SK-N-SH (cell line): ENCODE measurements at regions not wholly inside any gene's neighbourhood (a gene's known extent, or its start where the extent isn't known, plus 50 kb on each side); places are given as distances from the start of the nearest gene placed in this dataset.

Source experiments
- CTCF ChIA-PET: fragments of 300-600, 350-600 bp; formaldehyde crosslinking; extraction: SDS; loops from one replicate; lab custom pipeline; 2021; lab: Yijun Ruan, JAX
- POLR2A ChIA-PET: fragments of 350-600 bp; sonication (Branson Sonifier 250); formaldehyde crosslinking; extraction: SDS; loops from one replicate; lab custom pipeline; 2020; ENCODE audit warnings: antibody characterized with exemption, inconsistent platforms; lab: Yijun Ruan, JAX
- DNase-seq: peaks from one replicate; pipeline ENCODE4 v3.0.0; 2012
- H2AFZ ChIP-seq: fragments of 200-600 bp; sonication (generic); 2 replicates; pipeline ENCODE4 v1.8.1; 2016; ENCODE audit warnings: antibody characterized with exemption, mild to moderate bottlenecking, low read depth
- H3F3A ChIP-seq: fragments of 200-600 bp; sonication (generic); replicated peaks from 2 replicates; pipeline ENCODE3; 2016; ENCODE audit warnings: antibody characterized with exemption, mild to moderate bottlenecking; ENCODE audit not compliant: insufficient read depth
- H3K27ac ChIP-seq, 2 experiments: fragments of 200-500 bp in 1 of 2; fragments of 200-600 bp in 1 of 2; sonication (Bioruptor generic) in 1 of 2; sonication (generic), shearing (Covaris generic) in 1 of 2; 2 replicates each; pipeline versions ENCODE4 v1.5.1 to v1.6.1; 2014 to 2016; ENCODE audit warnings: low read depth in 2 of 2, inconsistent platforms in 1 of 2, low read length in 1 of 2, mild to moderate bottlenecking in 1 of 2, mixed read lengths in 1 of 2
- H3K27me3 ChIP-seq: fragments of 200-600 bp; sonication (generic), shearing (Covaris generic); 2 replicates; pipeline ENCODE4 v1.6.1; 2016; ENCODE audit warnings: mixed run types; ENCODE audit not compliant: insufficient read depth
- H3K36me3 ChIP-seq, 2 experiments: fragments of 200-500 bp in 1 of 2; fragments of 200-600 bp in 1 of 2; sonication (Bioruptor generic) in 1 of 2; sonication (generic) in 1 of 2; replicated peaks in 1 of 2; 2 replicates each; pipeline versions ENCODE3 to v1.5.1; 2014 to 2016; ENCODE audit warnings: low read length in 1 of 2, mild to moderate bottlenecking in 1 of 2; ENCODE audit not compliant: insufficient read depth in 2 of 2, control insufficient read depth in 1 of 2
- H3K4me1 ChIP-seq, 2 experiments: fragments of 200-500 bp in 1 of 2; fragments of 200-600 bp in 1 of 2; sonication (Bioruptor generic) in 1 of 2; sonication (generic), shearing (Covaris generic) in 1 of 2; 2 replicates each; pipeline versions ENCODE4 v1.5.1 to v1.6.1; 2014 to 2016; ENCODE audit warnings: low read depth in 1 of 2, low read length in 1 of 2, mixed run types in 1 of 2; ENCODE audit not compliant: insufficient read depth in 2 of 2, control insufficient read depth in 1 of 2
- H3K4me2 ChIP-seq: fragments of 200-600 bp; sonication (generic), shearing (Covaris generic); 2 replicates; pipeline ENCODE4 v1.6.1; 2017; ENCODE audit warnings: mixed run types
- H3K4me3 ChIP-seq, 2 experiments: fragments of 200-500 bp in 1 of 2; fragments of 200-600 bp in 1 of 2; sonication (Bioruptor generic) in 1 of 2; sonication (generic), shearing (Covaris generic) in 1 of 2; 2 replicates each; pipeline versions ENCODE4 v1.5.1 to v1.8.1; 2014 to 2016; ENCODE audit warnings: low read depth in 2 of 2, inconsistent platforms in 1 of 2, low read length in 1 of 2, mild to moderate bottlenecking in 1 of 2, mixed read lengths in 1 of 2, moderate library complexity in 1 of 2
- H3K79me2 ChIP-seq: fragments of 200-600 bp; sonication (generic); 2 replicates; pipeline ENCODE4 v1.8.1; 2017; ENCODE audit warnings: mild to moderate bottlenecking; ENCODE audit not compliant: insufficient read depth
- H3K9ac ChIP-seq: fragments of 200-600 bp; sonication (generic); 2 replicates; pipeline ENCODE4 v1.6.1; 2017; ENCODE audit warnings: mixed run types
- H3K9me2 ChIP-seq: fragments of 200-600 bp; sonication (generic); 2 replicates; pipeline ENCODE4 v1.6.1; 2017; ENCODE audit warnings: mixed run types
- H3K9me3 ChIP-seq: fragments of 200-600 bp; sonication (generic); 2 replicates; pipeline ENCODE4 v1.6.1; 2017; ENCODE audit warnings: mixed run types, mild to moderate bottlenecking, moderate library complexity
- H4K20me1 ChIP-seq: fragments of 200-600 bp; sonication (generic); 2 replicates; pipeline ENCODE4 v1.6.1; 2017; ENCODE audit warnings: mild to moderate bottlenecking, mixed run types; ENCODE audit not compliant: insufficient read depth
- CHD2 ChIP-seq: fragments of 150-350 bp; IDR thresholded peaks from 2 replicates; pipeline ENCODE4 v1.6.1; 2018; ENCODE audit warnings: low read length; ENCODE audit not compliant: partially characterized antibody
- EP300 ChIP-seq, 2 experiments: IDR thresholded peaks; 2 replicates each; pipeline versions ENCODE4 v1.4.0 to v1.6.1; 2012; ENCODE audit warnings: borderline replicate concordance in 1 of 2, low read depth in 1 of 2, low read length in 1 of 2
- EZH2phosphoT487 ChIP-seq: fragments of 200-600 bp; sonication (generic); IDR thresholded peaks from 2 replicates; pipeline ENCODE4 v1.6.1; 2017; ENCODE audit warnings: low read depth, mixed run types, mild to moderate bottlenecking, antibody characterized with exemption, moderate library complexity, borderline replicate concordance
- FOXJ3 ChIP-seq: sonication (generic); formaldehyde crosslinking; IDR thresholded peaks from 2 replicates; pipeline ENCODE4 v1.5.1; 2020; ENCODE audit warnings: mild to moderate bottlenecking, missing genetic modification reagents
- FOXM1 ChIP-seq: IDR thresholded peaks from 2 replicates; pipeline ENCODE4 v1.4.0; 2012; ENCODE audit warnings: low read depth, mild to moderate bottlenecking
- GABPA ChIP-seq: IDR thresholded peaks from 2 replicates; pipeline ENCODE4 v1.4.0; 2012; ENCODE audit warnings: low read depth, mild to moderate bottlenecking
- GATA2 ChIP-seq: sonication (generic); formaldehyde crosslinking; IDR thresholded peaks from 2 replicates; pipeline ENCODE4 v1.5.0; 2020; ENCODE audit warnings: mild to moderate bottlenecking, missing genetic modification reagents
- IRF3 ChIP-seq: fragments of 150-350 bp; IDR thresholded peaks from 2 replicates; pipeline ENCODE4 v1.6.1; 2016; ENCODE audit warnings: mild to moderate bottlenecking, low read depth, low read length
- NFIC ChIP-seq: IDR thresholded peaks from 2 replicates; pipeline ENCODE4 v1.4.0; 2012; ENCODE audit warnings: borderline replicate concordance
- NRF1 ChIP-seq: IDR thresholded peaks from 2 replicates; pipeline ENCODE4 v1.6.1; 2012; ENCODE audit warnings: low read depth, mild to moderate bottlenecking, low read length
- POLR2AphosphoS5 ChIP-seq: IDR thresholded peaks from 2 replicates; pipeline ENCODE4 v1.6.1; 2012; ENCODE audit warnings: low read depth, low read length
- REST ChIP-seq: IDR thresholded peaks from 2 replicates; pipeline ENCODE4 v1.6.1; 2012; ENCODE audit warnings: mild to moderate bottlenecking, low read depth, low read length, moderate library complexity
- RFX5 ChIP-seq: IDR thresholded peaks from 2 replicates; pipeline ENCODE4 v1.6.1; 2012; ENCODE audit warnings: mild to moderate bottlenecking, improper control_type of control experiment, low read length
- RXRA ChIP-seq: IDR thresholded peaks from 2 replicates; pipeline ENCODE4 v1.4.0; 2012; ENCODE audit warnings: low read depth, mild to moderate bottlenecking, borderline replicate concordance
- SIN3A ChIP-seq: IDR thresholded peaks from 2 replicates; pipeline ENCODE4 v1.6.1; 2012; ENCODE audit warnings: low read depth, mild to moderate bottlenecking, low read length, moderate library complexity, borderline replicate concordance
- SMC3 ChIP-seq: IDR thresholded peaks from 2 replicates; pipeline ENCODE4 v1.6.1; 2012; ENCODE audit warnings: low read depth, low read length, improper control_type of control experiment
- USF2 ChIP-seq: fragments of 150-350 bp; IDR thresholded peaks from 2 replicates; pipeline ENCODE4 v1.6.1; 2017; ENCODE audit warnings: antibody characterized with exemption, low read length, low read depth, borderline replicate concordance
- YY1 ChIP-seq: IDR thresholded peaks from 2 replicates; pipeline ENCODE4 v1.4.0; 2012; ENCODE audit warnings: low read depth, mild to moderate bottlenecking
- WGBS: methylation state at CpG from one replicate; pipeline ENCODE4 v1.1.6; 2017; ENCODE audit warnings: low lambda C conversion rate; 5-methylcytosine and 5-hydroxymethylcytosine counted together

GRCh38 chr16:51834794-51835193 is 683.7 kb upstream of the SALL1 start:
- Histone ChIP-seq H3K4me3 (no peak overlapping the region), H3K27ac (no peak overlapping the region)
- CTCF ChIA-PET = interaction anchor here (1.1 to 2.4 kb wide), 4 partner anchors 15 to 148 kb away, joined by 4 to 19 read pairs (median 10); no protein-coding TSS in a partner anchor

GRCh38 chr16:51834133-51834532 is 683.1 kb upstream of the SALL1 start:
- Histone ChIP-seq H3K9me2 (no peaks in the 10 kb centered on the region), H4K20me1 (no peaks in the 10 kb centered on the region), H3K36me3 (no peaks in the 10 kb centered on the region), H3K9ac (no peak overlapping the region), H3K27me3 (no peaks in the 10 kb centered on the region), H3K79me2 (no peaks in the 10 kb centered on the region), H2AFZ (no peak overlapping the region), H3K9me3 (no peaks in the 10 kb centered on the region), H3K4me1 (no peaks in the 10 kb centered on the region), H3K4me2 (no peak overlapping the region)
- no peak for DNase-seq
- POLR2A ChIA-PET = no interaction called here
- 41% methylated on average over 10 of the region's 10 CpGs for WGBS
- TF ChIP-seq NRF1 (no peak), RXRA (no peak), FOXJ3 (no peak), CHD2 (no peak), SIN3A (no peak), RFX5 (no peak), GATA2 (CRISPR knock-in tag) (no peak), EZH2phosphoT487 (no peak), YY1 (no peak), REST (no peak), FOXM1 (no peak), POLR2AphosphoS5 (no peak), USF2 (no peak), EP300 (IDR thresholded peaks at IDR 0.05; ENCODE audit: borderline replicate concordance in 1 of 2, low read depth in 1 of 2, low read length in 1 of 2) (no peak)
- TF ChIP-seq, all 33 proteins: peak for 0
- CTCF ChIA-PET = interaction anchor here (1.1 to 2.4 kb wide), 3 partner anchors 16 to 149 kb away, joined by 5 to 19 read pairs (median 6); no protein-coding TSS in a partner anchor
- Histone ChIP-seq H3K4me3 (no peak overlapping the region), H3F3A (no peaks in the 10 kb centered on the region), H3K27ac (no peak overlapping the region)

More at GRCh38 chr16:51834794-51835193, 683.7 kb upstream of the SALL1 start:
- POLR2A ChIA-PET = no interaction called here
- Histone ChIP-seq H3K9me3 (no peaks in the 10 kb centered on the region), H3K79me2 (no peaks in the 10 kb centered on the region), H3K9me2 (no peaks in the 10 kb centered on the region), H2AFZ (no peak overlapping the region), H3K4me2 (no peak overlapping the region), H3K36me3 (no peaks in the 10 kb centered on the region), H4K20me1 (no peaks in the 10 kb centered on the region), H3K4me1 (no peaks in the 10 kb centered on the region), H3F3A (no peaks in the 10 kb centered on the region), H3K27me3 (no peaks in the 10 kb centered on the region), H3K9ac (no peak overlapping the region)
- no peak for DNase-seq
- 60% methylated on average over 3 of the region's 3 CpGs for WGBS
- TF ChIP-seq FOXJ3 = no peak
- no peak for TF ChIP-seq IRF3
- TF ChIP-seq NFIC = no peak
- no peak for TF ChIP-seq NRF1
- TF ChIP-seq SMC3 = no peak
- TF ChIP-seq GABPA = no peak
